ENCODE measurements at regions not wholly inside any gene's neighbourhood (a gene's known extent, or its start where the extent isn't known, plus 50 kb on each side); places are given as distances from the start of the nearest gene placed in this dataset.

DNA sequence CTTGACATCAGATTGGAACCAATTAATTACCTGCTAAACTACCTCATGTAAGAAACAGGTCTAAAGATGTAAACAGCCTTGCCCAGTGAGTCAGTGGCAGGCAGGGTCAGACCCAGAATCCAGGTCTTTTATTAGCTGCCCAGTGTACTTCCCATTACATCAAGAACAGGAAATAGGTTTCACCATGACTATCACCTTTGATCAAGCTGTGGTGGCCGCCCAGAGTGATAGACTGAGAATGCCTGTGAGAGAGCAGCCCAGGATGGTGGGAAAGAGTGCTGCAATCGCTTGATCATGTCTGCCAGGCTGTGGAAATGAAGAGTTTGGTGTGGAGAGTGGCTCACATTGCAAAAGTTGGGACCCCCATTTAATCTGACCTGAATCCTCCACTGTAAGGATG is 61.3 kb upstream of the PIAS1 start:
- TF ChIP-seq, protein P1, sequence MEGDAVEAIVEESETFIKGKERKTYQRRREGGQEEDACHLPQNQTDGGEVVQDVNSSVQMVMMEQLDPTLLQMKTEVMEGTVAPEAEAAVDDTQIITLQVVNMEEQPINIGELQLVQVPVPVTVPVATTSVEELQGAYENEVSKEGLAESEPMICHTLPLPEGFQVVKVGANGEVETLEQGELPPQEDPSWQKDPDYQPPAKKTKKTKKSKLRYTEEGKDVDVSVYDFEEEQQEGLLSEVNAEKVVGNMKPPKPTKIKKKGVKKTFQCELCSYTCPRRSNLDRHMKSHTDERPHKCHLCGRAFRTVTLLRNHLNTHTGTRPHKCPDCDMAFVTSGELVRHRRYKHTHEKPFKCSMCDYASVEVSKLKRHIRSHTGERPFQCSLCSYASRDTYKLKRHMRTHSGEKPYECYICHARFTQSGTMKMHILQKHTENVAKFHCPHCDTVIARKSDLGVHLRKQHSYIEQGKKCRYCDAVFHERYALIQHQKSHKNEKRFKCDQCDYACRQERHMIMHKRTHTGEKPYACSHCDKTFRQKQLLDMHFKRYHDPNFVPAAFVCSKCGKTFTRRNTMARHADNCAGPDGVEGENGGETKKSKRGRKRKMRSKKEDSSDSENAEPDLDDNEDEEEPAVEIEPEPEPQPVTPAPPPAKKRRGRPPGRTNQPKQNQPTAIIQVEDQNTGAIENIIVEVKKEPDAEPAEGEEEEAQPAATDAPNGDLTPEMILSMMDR (IDR thresholded peaks at IDR 0.05): no peak
- no peak for TF ChIP-seq POLR2A (IDR thresholded peaks at IDR 0.05)

Data from breast epithelium (tissue), 3 donors.